PC-9 (cell line): ENCODE measurements at regions not wholly inside any gene's neighbourhood (a gene's known extent, or its start where the extent isn't known, plus 50 kb on each side); places are given as distances from the start of the nearest gene placed in this dataset.

ENCODE experiments used
- CTCF ChIP-seq: fragments of 200-600 bp; sonication (generic); conservative IDR thresholded peaks from 2 replicates; pipeline ENCODE4 v1.6.1; 2017; ENCODE audit warnings: mixed run types, antibody characterized with exemption, mild to moderate bottlenecking, moderate library complexity
- EZH2 ChIP-seq: fragments of 200-600 bp; sonication (generic); IDR thresholded peaks from 2 replicates; pipeline ENCODE4 v1.8.0; 2017; ENCODE audit warnings: antibody characterized with exemption, low read depth

- TF ChIP-seq CTCF (no peak), EZH2 (no peak)
These were observed 808.9 kb upstream of the WWC1 start for GRCh38 chr5:167482555-167482954.
